DND-41 (cell line): ENCODE measurements at regions not wholly inside any gene's neighbourhood (a gene's known extent, or its start where the extent isn't known, plus 50 kb on each side); places are given as distances from the start of the nearest gene placed in this dataset.

Experiments used
- EZH2 ChIP-seq: IDR thresholded peaks from 3 replicates; pipeline ENCODE4 v1.6.1; 2012; ENCODE audit warnings: borderline replicate concordance, low read depth, mild to moderate bottlenecking, moderate library complexity, low read length, inconsistent platforms; ENCODE audit not compliant: severe bottlenecking
- TF ChIP-seq, protein P1 (sequence below): IDR thresholded peaks from 2 replicates; pipeline ENCODE4 v1.5.1; 2012; ENCODE audit warnings: borderline replicate concordance, low read length, moderate library complexity, mild to moderate bottlenecking; ENCODE audit not compliant: poor library complexity, severe bottlenecking; ENCODE audit errors: extremely low read depth

DNA sequence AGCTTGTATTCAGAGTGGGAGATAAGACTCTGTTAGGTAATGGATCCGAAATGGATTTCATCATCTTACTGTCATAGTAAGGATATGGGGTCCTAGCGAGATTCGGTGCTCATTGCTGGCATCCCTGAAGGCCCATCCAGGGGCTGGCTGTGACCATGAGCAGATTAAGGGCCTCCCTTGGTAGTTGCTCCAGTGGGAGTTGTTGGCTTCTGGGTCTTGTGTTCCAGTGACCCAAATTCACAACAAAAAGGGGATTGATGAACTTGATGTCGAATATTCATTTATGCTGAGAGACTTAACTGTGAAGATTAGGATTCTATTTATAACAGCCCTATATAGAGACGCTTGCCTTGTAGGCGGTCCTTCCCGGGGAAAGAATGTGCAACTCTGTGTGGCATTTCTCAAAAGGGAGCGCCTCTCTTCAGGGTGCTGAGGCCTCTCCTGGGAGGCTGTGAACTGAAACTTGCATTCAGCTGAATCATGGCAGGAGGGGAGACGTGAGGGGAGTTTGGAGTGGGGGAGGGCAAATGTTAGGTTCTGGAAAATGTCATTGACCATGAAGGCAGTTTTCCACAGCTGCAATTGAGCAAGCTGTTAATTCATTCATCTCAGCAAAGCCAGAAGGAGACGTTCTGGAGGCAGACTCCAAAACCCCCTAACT is 233.1 kb upstream of the FZD8 start:
- TF ChIP-seq, protein P1, sequence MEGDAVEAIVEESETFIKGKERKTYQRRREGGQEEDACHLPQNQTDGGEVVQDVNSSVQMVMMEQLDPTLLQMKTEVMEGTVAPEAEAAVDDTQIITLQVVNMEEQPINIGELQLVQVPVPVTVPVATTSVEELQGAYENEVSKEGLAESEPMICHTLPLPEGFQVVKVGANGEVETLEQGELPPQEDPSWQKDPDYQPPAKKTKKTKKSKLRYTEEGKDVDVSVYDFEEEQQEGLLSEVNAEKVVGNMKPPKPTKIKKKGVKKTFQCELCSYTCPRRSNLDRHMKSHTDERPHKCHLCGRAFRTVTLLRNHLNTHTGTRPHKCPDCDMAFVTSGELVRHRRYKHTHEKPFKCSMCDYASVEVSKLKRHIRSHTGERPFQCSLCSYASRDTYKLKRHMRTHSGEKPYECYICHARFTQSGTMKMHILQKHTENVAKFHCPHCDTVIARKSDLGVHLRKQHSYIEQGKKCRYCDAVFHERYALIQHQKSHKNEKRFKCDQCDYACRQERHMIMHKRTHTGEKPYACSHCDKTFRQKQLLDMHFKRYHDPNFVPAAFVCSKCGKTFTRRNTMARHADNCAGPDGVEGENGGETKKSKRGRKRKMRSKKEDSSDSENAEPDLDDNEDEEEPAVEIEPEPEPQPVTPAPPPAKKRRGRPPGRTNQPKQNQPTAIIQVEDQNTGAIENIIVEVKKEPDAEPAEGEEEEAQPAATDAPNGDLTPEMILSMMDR: no peak
- TF ChIP-seq EZH2: no peak
